ENCODE measurements at regions not wholly inside any gene's neighbourhood (a gene's known extent, or its start where the extent isn't known, plus 50 kb on each side); places are given as distances from the start of the nearest gene placed in this dataset.
"Not testable (repeated sequence)": the region's sequence is repeated elsewhere in the genome, so short reads cannot be mapped to it uniquely, and the experiment has no call there.

DNA sequence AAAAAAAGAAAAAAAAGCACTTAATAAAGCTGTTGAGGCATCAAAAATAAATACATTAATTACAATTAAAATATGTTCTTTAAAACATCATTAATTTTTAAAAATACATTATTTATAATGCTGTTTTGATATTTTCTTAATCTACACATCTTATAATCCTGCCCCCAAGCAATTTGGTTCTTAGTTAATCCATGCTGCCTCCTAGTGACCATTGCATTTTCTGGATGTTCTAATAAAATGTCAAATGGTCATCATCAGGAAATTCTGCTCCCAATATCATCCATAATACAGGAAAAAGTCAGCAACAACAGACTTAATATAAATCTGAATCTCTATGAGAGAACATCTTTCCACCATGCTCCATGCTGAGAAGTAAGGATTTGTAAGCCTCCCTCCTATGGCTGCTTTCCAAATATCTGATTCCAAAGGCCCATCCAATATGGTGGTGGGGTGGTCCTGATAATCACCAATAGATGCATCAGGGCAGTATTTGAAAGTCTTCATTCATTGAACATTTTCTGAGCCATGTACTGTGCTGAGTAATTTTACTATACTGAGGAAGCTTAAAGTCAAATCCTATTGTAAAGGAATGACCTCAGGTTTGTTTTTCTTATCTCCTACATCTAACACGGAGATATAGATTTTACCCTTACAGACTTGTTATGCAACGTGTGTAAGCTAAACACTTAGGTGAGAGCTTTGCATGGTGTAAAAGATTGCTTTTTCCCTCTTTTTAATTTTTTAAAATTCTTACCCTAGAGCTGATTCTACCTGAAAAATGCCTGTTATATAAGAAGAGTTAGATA, 124.7 kb upstream of the BMAL1 start:
- no peak for DNase-seq (ENCODE audit: low spot score)
- intact Hi-C loops (cut with DNase I) = no loop called here

DNA sequence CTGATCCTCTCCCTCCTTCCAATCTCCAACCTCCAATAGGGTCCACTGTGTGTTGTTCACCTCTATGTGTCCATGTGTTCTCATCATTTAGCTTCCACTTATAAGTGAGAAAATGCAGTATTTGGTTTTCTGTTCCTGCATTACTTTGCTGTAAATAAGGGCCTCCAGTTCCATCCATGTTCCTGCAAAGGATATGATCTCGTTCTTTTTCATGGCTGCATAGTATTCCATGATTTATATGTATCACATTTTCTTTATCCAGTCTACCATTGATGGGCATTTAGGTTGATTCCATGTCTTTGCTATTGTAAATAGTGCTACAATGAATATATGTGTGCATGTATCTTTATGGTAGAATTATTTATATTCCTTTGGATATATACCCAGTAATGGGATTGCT, 123.2 kb upstream of the BMAL1 start:
- intact Hi-C loops (cut with DNase I) = not testable (repeated sequence)

DNA sequence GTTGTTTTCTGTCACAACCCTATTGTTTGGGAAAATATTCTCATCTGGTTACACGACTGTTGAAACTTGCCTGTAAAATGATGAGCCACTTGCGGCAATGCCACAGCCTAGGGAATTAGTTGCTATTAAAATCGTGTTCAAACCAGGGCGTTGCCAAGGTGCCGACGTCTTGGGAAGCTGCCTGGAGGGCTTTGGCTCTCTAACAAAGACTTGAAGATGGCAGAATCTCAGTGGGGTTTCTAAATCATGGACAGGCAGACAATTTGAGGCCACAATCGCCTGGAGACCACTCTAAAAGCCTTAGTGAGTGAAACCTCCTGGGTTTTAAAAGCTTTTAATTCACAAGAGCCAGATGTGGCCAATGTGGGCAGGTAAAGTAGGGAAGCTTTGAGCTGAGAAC, 117.2 kb upstream of the BMAL1 start:
- intact Hi-C loops (cut with DNase I) = no loop called here
- DNase-seq (ENCODE audit: low spot score) = no peak

More for the DNA sequence above, 123.2 kb upstream of the BMAL1 start:
- DNase-seq (ENCODE audit: low spot score) = not testable (repeated sequence)

DNA sequence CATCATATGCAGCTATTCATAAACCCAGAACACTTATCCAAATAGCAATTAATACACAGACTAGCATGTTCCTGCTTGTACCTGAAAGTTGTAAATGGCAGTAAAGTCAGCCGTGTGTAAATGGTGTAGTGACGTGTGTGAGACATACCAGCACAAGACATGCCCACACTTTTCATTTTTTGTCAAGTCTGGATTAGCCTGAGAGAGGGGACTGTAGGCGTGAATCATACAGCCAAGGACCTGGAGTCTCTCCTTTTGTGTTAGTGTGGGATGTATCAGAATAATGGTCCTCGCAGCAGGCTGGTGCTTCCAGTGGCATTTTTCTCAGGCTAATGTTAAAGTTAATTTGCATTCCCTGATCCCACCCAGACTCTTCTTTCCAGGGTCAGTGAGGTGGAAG, 116.8 kb upstream of the BMAL1 start:
- intact Hi-C loops (cut with DNase I) = no loop called here
- no peak for DNase-seq (ENCODE audit: low spot score)

DNA sequence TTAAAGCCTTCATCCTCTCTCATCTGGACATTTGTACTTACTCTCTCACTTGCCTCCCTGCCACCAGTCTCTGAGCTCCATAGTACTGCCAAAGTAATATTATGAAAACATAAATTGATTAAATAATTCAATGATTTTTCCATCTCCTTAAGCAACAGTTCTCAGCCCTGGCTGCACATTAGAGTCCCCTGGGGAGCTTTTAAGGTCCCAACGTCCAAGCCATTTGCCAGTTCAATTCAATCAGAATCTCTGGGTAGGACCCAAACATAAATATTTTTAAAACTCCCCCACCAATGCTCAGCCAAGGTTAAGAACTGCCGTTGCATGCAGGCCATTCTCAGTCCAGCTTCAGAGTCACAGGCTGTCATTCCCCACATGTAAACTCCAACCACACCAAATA, 114.4 kb upstream of the BMAL1 start:
- no peak for DNase-seq (ENCODE audit: low spot score)
- intact Hi-C loops (cut with DNase I) = no loop called here

DNA sequence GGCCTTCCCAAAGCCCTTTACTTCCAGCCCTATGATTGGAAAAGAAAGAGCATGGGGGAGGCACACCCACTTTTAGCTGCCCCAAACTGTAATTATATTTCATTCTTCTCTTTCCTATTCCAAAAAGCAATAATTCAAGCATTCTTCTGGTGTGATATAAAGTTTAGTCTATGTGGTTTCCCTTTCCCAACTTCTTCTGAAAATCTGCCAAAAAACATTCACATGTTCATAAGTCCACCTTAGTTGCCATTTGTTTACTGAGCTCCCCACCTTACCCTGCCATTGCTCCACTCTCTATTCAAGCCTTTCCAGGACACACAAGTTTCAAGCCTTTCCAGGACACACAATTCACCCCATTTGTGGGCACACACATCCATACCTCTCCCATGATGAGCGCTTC, 111.6 kb upstream of the BMAL1 start:
- intact Hi-C loops (cut with DNase I) = loop anchor here in 1 of 2 donors (5.0 kb wide), 1 partner anchor 1099 kb away; no protein-coding TSS in a partner anchor

DNA sequence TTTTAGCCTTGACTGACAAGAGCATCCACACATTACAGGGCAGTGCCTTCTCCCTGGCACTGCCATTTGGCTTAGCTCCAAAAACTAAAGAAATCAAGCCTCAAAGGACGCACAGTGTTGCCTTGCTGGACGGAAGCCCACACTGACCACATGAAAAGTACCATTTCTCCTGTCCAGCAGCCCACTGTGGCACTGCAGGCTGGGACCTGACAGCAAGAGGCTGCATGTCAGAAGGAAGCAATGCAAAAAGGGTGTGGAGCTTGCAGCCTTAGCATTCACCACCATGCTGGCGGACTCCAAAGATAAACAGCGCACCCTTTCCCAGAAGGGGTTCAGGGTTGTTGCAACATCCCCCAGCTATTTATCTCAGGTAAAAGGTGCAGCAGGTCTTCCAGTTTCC, 109.3 kb upstream of the BMAL1 start:
- intact Hi-C loops (cut with DNase I) = loop anchor here in 1 of 2 donors (5.0 kb wide), 1 partner anchor 1101 kb away; no protein-coding TSS in a partner anchor
- no peak for DNase-seq (ENCODE audit: low spot score)

More for the DNA sequence above, 111.6 kb upstream of the BMAL1 start:
- DNase-seq (ENCODE audit: low spot score) = no peak

DNA sequence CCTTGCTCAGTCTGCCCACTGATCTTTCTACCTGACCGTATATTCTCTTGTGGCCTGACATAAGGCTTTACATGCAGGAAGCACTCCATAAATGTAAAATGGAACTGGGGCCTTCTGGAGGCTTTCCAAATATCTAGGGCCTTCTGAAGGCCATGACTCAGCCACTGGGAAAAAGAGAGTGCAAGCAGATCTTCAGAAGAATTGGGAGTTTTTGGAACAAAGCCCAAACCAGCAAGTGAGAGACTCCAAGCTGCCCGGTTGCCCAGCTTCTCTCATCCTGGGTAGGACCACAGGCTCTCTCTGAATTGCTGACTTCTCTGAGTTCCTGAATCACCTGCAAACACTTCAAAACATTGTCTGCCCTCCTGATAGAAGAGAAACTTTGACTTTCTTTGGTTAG, 107.9 kb upstream of the BMAL1 start:
- intact Hi-C loops (cut with DNase I) = loop anchor here in 1 of 2 donors (5.0 kb wide), 1 partner anchor 1102 kb away; no protein-coding TSS in a partner anchor
- DNase-seq (ENCODE audit: low spot score) = no peak

DNA sequence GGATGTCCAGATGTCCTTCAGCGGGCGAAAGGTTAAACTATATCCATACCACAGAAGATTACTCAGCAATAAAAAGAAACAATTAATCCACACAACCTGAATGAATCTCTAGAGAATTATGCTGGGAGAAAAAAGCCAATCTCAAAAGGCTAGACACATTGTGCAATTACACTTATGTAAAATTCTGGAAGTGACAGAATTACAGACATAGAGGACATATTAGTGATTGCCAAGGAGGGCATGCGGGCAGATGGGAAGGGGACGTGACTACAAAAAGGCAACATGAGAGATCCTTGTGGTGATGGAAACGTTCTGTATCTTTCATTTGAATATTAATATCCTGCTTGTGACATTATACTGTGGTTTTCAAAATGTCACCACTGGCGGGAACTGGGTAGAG, 103.5 kb upstream of the BMAL1 start:
- no peak for DNase-seq (ENCODE audit: low spot score)
- intact Hi-C loops (cut with DNase I) = no loop called here

DNA sequence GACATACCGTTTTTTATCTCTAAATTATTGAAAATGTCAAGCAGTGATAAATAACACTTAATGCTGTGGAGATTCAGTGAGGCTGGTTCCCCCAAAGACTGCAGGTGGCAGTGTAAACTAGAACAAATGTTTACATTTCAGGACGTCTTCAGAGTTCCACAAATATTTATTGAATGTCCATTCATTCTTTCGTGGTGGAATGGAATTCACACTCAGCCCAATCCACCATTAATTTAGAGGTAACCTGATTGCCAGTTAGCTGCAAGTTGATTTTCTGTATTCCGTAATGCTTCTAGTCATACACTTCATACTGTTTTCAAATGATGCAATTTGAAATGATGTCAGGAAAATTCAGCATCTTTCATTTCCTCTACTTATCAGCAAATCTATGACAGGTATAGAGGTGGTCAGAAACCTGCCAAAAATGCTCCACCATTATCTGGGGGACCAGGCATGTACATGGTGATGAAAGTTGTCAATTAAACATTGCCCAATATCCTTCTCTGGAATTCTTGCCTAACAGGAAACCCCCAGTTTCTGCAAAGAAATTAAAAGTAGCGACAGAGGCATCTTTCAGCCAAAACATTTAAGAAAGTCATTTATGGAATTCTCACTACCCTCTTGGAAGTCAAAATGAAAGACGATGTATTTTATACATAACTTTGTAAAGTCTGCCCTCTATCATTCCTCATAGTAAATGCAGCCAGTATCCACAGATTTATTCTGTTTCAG, 94.3 kb upstream of the BMAL1 start:
- no peak for DNase-seq (ENCODE audit: low spot score)
- intact Hi-C loops (cut with DNase I) = no loop called here

DNA sequence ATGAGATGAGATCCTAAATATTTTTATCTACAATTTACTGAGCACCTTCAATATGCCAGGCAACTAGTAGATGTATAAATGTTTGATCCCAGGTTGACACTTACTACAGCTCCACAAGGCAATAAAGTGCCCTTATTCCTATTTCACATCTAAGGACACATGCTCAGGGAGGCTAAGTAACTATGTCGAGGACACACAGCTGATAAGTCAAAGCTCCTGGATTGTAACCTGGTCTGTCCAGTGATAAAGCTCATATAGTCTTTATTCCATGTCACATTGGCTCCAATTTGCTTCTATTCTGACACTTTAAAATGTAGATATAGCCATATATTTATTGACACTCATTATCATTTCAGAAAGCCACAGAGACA, 93.8 kb upstream of the BMAL1 start:
- intact Hi-C loops (cut with DNase I) = no loop called here
- no peak for DNase-seq (ENCODE audit: low spot score)

DNA sequence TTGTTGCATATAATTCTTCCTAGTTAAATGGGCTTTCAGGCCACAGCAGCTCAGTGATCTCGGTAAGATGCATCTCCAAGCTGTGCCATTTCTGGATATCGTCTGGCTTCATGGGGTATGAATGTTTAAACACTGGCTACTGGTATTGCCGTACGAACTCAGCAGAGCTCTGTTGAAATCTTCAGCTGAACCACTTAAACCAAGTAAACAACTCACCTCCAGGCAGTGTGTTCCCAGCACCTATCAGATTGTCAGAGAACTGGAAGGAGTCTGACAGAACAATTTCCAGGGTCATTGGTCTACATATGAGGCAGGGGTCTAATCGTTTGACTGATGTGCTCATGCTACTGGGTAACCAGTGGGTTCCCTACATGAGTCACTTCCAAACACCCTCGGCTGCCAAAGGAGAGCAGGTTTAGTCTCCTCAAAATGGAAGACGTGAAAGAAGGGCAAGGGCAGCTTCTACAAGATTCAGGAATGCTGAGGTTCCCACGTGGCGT, 93.2 kb upstream of the BMAL1 start:
- intact Hi-C loops (cut with DNase I) = no loop called here
- DNase-seq (ENCODE audit: low spot score) = no peak

DNA sequence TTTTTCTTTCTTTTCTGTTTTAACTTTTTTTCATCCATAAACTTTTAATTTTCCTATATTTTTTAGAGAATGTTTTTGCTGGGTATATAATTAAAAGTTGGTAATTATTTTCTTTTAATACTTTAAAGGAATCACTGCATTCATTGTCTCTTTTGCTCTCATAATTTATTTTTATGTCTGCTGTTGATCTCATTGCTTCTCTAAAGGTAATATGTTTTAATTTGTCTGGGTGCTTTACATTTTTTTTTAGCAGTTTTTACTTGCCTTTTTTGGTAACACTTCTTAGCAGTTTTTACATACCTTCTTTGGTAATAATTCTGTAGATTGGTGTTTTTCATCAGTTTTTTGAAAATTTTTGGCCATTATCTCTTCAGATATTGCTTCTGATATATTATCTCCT, 89.4 kb upstream of the BMAL1 start:
- no peak for DNase-seq (ENCODE audit: low spot score)
- intact Hi-C loops (cut with DNase I) = no loop called here

DNA sequence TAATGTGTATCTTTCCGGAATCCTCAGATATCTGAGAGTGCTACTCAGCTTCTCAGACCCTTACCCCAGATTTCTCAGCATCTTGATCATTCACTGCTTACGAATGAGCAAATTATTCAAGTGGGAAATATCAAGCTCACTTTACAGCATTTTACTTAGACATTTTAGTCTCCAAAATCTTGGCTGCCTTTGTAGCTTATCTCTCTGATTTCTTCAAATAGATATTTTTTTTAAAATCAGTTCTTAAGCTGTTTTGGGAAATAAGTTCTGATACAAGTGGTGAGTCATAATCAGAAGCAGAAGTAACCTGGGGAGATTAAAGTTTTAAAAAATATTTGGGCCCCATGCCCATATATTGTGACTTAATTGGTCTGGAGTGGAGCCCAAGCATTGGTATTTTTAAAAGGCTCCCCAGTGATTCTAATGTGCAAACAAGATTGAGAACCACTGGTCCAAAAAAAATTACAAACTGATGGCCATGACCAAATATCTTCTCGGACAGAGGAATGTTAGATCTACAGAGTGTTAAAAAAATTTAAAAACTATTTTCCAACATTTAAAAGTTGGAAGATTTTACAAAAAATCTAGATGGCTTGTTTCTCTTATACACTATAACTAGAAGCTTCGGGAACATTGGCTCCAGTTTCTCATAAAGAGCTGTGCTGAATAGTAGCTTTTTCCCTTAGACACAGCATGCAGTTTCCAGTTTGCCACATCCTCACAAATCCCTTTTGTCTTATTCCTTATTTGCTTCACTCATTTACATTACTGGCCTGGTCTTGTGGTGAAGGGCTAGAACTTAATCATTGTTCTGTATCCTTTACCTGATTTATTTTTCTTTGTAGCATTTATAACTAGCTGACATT, 87.8 kb upstream of the BMAL1 start:
- intact Hi-C loops (cut with DNase I) = no loop called here
- no peak for DNase-seq (ENCODE audit: low spot score)

DNA sequence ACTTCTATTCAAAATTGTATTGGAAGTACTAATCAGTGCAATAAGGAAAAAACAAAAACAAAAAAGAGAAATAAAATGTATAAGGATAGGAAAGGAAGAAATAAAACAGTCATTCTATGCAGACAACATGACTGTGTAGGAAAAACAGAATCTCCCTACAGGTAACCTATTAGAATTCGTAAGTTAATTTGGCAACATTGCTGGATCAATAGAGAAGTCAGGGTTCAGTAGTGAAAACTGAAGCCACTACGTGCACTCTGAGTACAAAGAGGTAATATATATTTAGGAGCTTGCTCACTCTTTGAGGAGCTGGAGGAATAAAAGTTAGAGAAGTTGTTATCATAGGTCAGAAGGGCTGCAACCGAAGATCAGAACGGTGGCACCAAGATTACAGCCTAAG, 84.0 kb upstream of the BMAL1 start:
- intact Hi-C loops (cut with DNase I) = no loop called here
- no peak for DNase-seq (ENCODE audit: low spot score)

DNA sequence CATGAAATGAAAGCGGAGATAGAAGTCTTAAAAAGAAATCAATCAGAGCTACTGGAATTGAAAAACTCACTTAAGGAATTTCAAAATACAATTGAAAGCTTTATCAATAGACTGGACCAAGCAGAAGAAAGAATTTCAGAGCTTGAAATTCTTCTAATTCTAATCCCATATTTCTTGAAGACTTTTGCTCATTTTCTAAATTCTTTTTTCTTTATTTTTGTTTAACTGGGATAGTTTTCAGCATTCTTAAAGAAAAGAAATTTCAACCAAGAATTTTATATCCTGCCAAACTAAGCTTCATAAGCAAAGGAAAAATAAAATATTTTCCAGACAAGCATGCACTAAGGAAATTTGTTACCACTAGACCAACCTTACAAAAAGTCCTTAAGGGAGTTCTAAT, 80.2 kb upstream of the BMAL1 start:
- DNase-seq (ENCODE audit: low spot score); intact Hi-C loops (cut with DNase I): not testable (repeated sequence)

DNA sequence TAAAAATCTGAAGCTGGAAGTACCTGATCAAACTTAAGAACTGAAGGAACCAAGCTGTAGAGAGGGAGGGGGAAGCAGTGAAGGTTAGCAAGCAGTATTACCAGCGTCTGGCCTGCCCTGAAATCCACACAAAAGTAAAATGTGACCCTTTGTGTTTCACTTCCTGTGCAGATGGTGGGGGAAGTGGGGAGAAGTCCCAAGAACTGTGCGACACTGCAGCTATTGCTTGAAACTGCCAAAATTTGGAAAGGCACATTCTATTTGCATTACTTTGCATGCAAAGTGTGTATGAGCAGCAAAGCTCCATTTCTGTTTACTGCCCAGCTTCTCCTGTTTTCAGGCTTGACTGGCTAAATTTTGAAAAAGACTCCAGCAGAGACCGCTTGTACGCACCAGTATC, 72.1 kb upstream of the BMAL1 start:
- intact Hi-C loops (cut with DNase I) = no loop called here
- DNase-seq (ENCODE audit: low spot score) = no peak

DNA sequence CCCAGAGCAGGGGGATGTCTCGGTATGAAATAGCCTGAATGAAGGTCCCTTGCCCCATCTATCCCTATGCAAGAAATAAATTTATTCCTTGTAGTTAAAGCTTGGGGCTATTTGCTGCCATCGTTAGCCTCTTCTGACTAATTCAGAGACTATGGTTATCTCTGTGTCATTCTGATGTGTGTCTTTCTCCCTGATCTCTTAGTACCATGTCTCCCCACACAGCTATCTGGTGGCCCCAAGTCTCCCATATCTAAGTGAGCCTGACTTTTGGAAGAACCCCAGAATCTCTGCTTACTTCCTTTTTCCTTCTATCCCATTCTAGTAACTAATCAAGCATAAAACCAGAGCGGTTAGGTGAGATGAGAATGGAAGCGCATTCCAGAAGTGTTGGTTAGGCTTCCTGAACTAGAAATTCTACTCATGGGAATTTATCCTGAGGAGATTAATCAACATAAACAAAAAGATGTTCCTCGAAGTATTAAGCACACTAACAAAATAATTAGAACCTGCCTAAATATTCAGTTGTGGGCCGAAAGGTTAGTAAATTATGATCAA, 71.4 kb upstream of the BMAL1 start:
- intact Hi-C loops (cut with DNase I) = no loop called here
- no peak for DNase-seq (ENCODE audit: low spot score)

DNA sequence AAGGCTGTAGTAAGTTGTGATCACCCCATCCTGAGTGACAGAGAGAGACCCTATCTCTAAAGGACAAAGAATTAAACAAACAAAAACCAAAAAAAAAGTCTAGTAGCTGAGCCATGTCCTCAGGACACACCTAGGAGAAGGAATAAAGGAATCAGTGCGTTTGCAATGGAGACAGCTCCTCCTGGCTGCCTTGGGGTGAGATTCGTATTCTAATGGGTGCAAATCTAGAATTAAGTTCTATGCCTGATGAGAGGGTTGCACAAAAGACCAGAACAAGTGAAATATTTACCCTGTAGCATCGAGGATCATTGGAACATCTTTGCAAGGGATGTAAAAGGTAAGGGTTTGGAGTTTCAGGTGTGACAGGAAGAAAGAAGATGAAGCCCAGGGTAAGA, 70.3 kb upstream of the BMAL1 start:
- no peak for DNase-seq (ENCODE audit: low spot score)
- intact Hi-C loops (cut with DNase I) = no loop called here
